Activated naive CD8-positive, alpha-beta T cell treated with anti-CD3 and anti-CD28 coated beads, Interleukin-2, amount 50 U/mL, for 24 hours (primary cell): ENCODE measurements at regions not wholly inside any gene's neighbourhood (a gene's known extent, or its start where the extent isn't known, plus 50 kb on each side); places are given as distances from the start of the nearest gene placed in this dataset.
"Not testable (repeated sequence)": the region's sequence is repeated elsewhere in the genome, so short reads cannot be mapped to it uniquely, and the experiment has no call there.

Experiments used
- ATAC-seq: fragments of 150-1000 bp; cut with Tn5 transposase; one replicate; pipeline ENCODE4 v1.10.0; 2021
- DNase-seq: peaks from one replicate; pipeline ENCODE4 v3.0.0; 2021
- H3K27ac Mint-ChIP-seq: one replicate; pipeline ENCODE4 v1.8.0; 2021; ENCODE audit warnings: mild to moderate bottlenecking, mixed read lengths
- H3K27me3 Mint-ChIP-seq: one replicate; pipeline ENCODE4 v1.8.0; 2021; ENCODE audit warnings: mixed read lengths
- H3K36me3 Mint-ChIP-seq: one replicate; pipeline ENCODE4 v1.8.0; 2021; ENCODE audit warnings: low read depth, mixed read lengths
- H3K4me1 Mint-ChIP-seq: one replicate; pipeline ENCODE4 v1.8.0; 2021; ENCODE audit warnings: mixed read lengths
- H3K4me3 Mint-ChIP-seq: one replicate; pipeline ENCODE4 v1.8.0; 2021; ENCODE audit warnings: mild to moderate bottlenecking, moderate library complexity, mixed read lengths
- H3K9me3 Mint-ChIP-seq: one replicate; pipeline ENCODE4 v1.8.0; 2021; ENCODE audit warnings: mixed read lengths

DNA sequence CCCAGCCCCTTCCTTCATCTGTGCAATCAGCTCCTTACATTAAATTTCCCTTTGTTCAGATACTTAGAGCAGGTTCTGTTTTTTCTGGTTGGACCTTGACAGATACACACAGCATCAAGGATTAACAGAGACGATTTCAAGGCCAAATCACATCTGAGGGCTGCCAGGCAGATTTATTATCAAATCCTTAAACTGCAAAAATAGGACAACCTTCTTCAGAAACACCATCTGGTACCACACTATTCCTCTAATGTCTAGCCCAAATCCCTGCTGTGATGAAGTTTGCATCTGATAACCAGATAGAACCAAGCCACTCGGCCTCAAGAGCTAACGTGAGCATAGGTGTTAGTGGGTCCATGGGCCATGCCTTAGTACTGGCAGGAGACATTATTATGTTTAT, 250.7 kb upstream of the PROK2 start:
- Mint-ChIP-seq H3K27me3 (peaks cover 22% of the 10 kb centered on the region), H3K4me1 (peaks cover 3% of the 10 kb centered on the region), H3K9me3 (peaks cover 4% of the 10 kb centered on the region), H3K4me3 (no peak overlapping the region), H3K27ac (no peak overlapping the region), H3K36me3 (no peaks in the 10 kb centered on the region)
- no peak for DNase-seq
- ATAC-seq, result no peak

DNA sequence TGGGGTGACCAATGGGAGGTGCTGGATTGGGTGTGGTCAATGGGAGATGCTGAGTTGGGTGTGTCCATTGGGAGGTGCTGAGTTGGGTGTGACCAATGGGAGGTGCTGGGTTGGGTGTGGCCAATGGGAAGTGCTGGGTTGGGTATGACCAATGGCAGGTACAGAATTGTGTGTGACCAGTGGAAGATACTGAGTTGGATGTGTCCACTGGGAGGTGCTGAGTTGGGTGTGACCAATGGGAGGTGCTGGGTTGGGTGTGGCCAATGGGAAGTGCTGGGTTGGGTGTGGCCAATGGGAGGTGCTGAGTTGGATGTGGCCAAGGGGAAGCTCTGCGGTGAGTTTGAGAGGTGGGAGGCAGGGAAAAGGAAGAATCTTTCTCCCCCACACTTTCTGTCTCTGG, 250.0 kb upstream of the PROK2 start:
- Mint-ChIP-seq H3K4me3 (no peak overlapping the region), H3K27ac (no peak overlapping the region), H3K27me3 (peaks cover 18% of the 10 kb centered on the region), H3K4me1 (peaks cover 3% of the 10 kb centered on the region), H3K36me3 (no peaks in the 10 kb centered on the region), H3K9me3 (peaks cover 4% of the 10 kb centered on the region)
- DNase-seq (no peak), ATAC-seq (no peak)

DNA sequence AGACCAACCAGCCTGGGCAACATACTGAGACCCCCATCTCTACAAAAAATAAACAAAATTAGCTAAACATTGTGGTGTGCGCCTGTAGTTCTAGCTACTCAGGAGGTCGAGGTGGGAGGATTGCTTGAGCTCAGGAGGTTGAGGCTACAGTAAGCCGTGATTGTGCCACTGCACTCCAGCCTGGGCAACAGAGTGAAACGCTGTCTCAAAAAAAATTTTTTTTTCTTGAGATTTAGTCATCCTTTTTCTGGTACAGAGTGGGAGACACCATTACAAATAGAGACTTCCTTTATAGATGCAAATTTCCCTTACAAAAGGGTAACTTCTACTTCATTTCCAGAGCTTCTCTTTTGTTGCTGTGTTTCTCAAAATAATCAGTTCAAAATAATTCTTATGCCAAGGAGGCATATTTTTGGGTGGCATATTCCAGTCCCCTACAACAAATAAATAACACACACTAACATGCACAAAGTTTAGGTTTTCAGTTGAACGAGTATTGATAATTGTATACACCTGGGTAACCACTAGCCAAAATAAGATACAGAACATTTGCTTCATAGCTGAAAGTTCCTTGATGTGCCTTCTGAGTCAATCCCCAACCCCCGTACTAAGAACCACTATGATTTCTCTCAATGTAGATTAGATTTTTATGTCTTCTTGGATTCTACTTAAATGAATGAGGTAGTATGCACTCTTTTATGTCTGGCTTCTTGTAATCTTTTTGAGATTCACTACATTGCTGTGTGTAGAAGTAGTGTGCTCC, 248.9 kb upstream of the PROK2 start:
- Mint-ChIP-seq H3K27me3 (peaks cover 12% of the 10 kb centered on the region), H3K4me3 (no peak overlapping the region), H3K36me3 (no peaks in the 10 kb centered on the region), H3K9me3 (peaks cover 4% of the 10 kb centered on the region), H3K4me1 (peaks cover 3% of the 10 kb centered on the region), H3K27ac (no peak overlapping the region)
- DNase-seq (no peak), ATAC-seq (no peak)

DNA sequence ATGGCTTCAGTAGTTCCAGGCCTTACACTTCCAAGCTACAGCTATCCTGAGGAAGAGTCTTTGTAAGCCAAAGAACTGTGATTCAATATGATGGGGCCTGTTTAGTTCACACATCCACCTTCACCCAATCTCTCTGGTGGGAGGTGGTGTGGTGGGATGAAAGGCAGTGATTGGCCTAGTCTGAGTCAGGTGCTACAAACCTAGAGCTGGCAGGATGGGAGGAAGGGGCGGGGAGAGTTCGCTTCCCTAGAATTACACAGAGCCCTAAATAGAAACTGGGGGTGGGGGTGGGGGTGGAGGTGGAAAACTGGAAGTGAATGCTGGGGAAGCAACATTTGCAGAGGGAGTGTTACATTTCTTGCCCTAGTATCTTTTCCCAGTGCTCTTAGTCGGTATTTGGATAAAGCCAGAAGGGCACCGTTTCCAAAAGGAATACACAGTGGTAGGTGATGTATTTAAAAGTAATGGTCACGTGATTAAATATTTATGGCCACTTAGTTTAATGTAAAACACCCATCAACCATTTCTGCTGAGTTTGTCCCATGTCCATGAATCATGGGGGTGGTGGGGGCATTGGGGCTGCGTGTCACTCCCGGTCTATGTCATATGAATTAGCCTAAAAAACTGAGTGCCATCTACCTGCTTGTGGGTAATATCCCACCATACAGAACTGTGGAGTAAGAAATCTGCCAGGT, 247.6 kb upstream of the PROK2 start:
- Mint-ChIP-seq H3K36me3 (no peaks in the 10 kb centered on the region), H3K27me3 (peaks cover 3% of the 10 kb centered on the region), H3K9me3 (peaks cover 4% of the 10 kb centered on the region), H3K4me3 (no peak overlapping the region), H3K27ac (no peak overlapping the region), H3K4me1 (peaks cover 3% of the 10 kb centered on the region)
- ATAC-seq (no peak), DNase-seq (no peak)

- H3K27ac Mint-ChIP-seq, result no peak overlapping the region
- H3K4me1 Mint-ChIP-seq, result peaks cover 3% of the 10 kb centered on the region
- ATAC-seq (peak; percentile 52), DNase-seq (no peak)
- H3K4me3 Mint-ChIP-seq, result no peak overlapping the region
- H3K36me3 Mint-ChIP-seq, result no peaks in the 10 kb centered on the region
- H3K9me3 Mint-ChIP-seq, result no peaks in the 10 kb centered on the region
- no peaks in the 10 kb centered on the region for H3K27me3 Mint-ChIP-seq
Measured at GRCh38 chr3:72031581-72031980, 246.6 kb upstream of the PROK2 start.

DNA sequence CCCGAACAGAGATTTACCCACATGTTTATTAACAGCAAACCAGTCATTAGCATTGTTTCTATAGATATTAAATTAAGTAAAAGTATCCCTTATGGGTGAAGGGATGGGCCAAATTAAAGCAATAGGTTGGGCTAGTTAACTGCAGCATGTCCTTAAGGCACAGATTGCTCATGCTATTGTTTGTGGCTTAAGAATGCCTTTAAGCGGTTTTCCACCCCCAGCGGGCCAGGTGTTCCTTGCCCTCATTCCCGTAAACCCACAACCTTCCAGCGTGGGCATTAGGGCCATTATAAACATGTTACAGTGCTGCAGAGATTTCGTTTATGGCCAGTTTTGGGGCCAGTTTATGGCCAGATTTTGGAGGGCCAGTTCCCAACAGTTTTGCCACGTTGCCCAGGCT, 245.3 kb upstream of the PROK2 start:
- ATAC-seq, H3K27ac Mint-ChIP-seq, H3K27me3 Mint-ChIP-seq, H3K9me3 Mint-ChIP-seq, H3K4me1 Mint-ChIP-seq, DNase-seq, H3K4me3 Mint-ChIP-seq, H3K36me3 Mint-ChIP-seq: not testable (repeated sequence)

GRCh38 chr3:72028726-72029125, 243.8 kb upstream of the PROK2 start:
- DNase-seq, H3K27me3 Mint-ChIP-seq, H3K36me3 Mint-ChIP-seq, H3K4me1 Mint-ChIP-seq, H3K9me3 Mint-ChIP-seq, H3K4me3 Mint-ChIP-seq, ATAC-seq, H3K27ac Mint-ChIP-seq: not testable (repeated sequence)

- not testable (repeated sequence) for H3K4me3 Mint-ChIP-seq, DNase-seq, H3K9me3 Mint-ChIP-seq, H3K27ac Mint-ChIP-seq, H3K27me3 Mint-ChIP-seq, H3K36me3 Mint-ChIP-seq, ATAC-seq, H3K4me1 Mint-ChIP-seq
Measured at GRCh38 chr3:72028307-72028706, 243.4 kb upstream of the PROK2 start.

- H3K27ac Mint-ChIP-seq, DNase-seq, H3K36me3 Mint-ChIP-seq, H3K4me3 Mint-ChIP-seq, H3K9me3 Mint-ChIP-seq, H3K27me3 Mint-ChIP-seq, ATAC-seq, H3K4me1 Mint-ChIP-seq: not testable (repeated sequence)
Measured at GRCh38 chr3:72027728-72028127, 242.8 kb upstream of the PROK2 start.

DNA sequence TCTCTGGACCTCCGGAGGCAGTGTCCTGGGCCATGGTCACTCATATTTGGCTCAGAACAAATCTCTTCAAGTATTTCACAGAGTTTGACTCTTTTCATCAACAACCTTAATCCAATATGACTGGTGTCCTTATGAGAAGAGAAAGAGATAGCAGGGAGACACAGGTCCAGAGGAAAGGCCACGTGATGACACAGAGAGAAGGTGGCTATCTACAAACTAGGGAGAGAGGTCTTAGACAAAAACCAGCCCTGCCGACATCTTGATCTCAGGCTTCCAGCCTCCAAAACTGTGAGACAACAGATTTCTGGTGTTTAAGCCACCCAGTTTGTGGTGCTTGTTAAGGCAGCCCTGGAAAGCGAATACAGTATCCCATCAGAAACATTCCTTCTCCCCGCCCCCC, 237.1 kb upstream of the PROK2 start:
- Mint-ChIP-seq H3K27ac (no peak overlapping the region), H3K4me1 (no peaks in the 10 kb centered on the region)

GRCh38 chr3:72021531-72021930, 236.6 kb upstream of the PROK2 start:
- Mint-ChIP-seq H3K27ac (no peak overlapping the region), H3K9me3 (no peaks in the 10 kb centered on the region), H3K36me3 (no peaks in the 10 kb centered on the region), H3K4me1 (no peaks in the 10 kb centered on the region), H3K4me3 (no peak overlapping the region), H3K27me3 (no peaks in the 10 kb centered on the region)
- ATAC-seq (no peak), DNase-seq (no peak)

More for the DNA sequence above, 237.1 kb upstream of the PROK2 start:
- DNase-seq, result no peak
- Mint-ChIP-seq H3K36me3 (no peaks in the 10 kb centered on the region), H3K4me3 (no peak overlapping the region), H3K27me3 (no peaks in the 10 kb centered on the region), H3K9me3 (no peaks in the 10 kb centered on the region)
- ATAC-seq, result no peak

DNA sequence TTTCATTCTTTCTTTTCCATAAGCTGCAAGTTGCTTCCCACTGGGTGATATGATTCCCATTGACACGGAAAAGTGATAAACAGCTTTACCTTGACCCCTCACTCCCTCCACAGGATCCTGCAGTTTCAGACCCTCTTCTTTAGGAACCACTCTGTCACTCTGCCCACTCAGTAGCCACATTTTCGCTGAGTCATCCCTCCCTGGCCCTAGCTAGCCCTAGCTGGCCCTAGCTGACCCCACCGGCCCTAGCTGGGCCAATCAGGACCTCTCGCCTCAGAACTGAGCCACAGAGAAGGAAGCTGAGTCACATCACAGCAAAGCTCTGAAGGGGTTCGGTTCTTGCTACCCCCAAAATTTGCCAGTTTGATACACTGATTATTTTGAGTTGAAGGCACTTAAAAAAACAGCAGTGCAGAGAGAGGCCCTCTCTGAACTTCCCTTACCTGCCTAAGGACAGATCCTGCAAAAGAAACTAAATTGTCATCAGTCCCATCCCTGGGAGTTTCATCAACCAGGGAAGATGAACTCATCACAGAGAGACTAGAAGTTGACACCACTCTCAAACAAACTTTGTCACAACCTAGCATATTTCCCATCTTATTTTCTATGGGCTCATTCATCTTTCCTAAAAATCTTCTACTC, 233.5 kb upstream of the PROK2 start:
- peak; percentile 7 for DNase-seq
- Mint-ChIP-seq H3K27me3 (no peaks in the 10 kb centered on the region), H3K9me3 (no peaks in the 10 kb centered on the region), H3K27ac (peak overlapping the region; percentile 33), H3K36me3 (no peaks in the 10 kb centered on the region), H3K4me3 (no peak overlapping the region), H3K4me1 (peaks cover 5% of the 10 kb centered on the region)
- no peak for ATAC-seq

GRCh38 chr3:72017935-72018334, 233.0 kb upstream of the PROK2 start:
- Mint-ChIP-seq H3K27ac (peak overlapping the region; percentile 33), H3K4me3 (no peak overlapping the region), H3K4me1 (peaks cover 5% of the 10 kb centered on the region), H3K9me3 (no peaks in the 10 kb centered on the region), H3K27me3 (no peaks in the 10 kb centered on the region), H3K36me3 (no peaks in the 10 kb centered on the region)
- ATAC-seq (no peak), DNase-seq (no peak)

DNA sequence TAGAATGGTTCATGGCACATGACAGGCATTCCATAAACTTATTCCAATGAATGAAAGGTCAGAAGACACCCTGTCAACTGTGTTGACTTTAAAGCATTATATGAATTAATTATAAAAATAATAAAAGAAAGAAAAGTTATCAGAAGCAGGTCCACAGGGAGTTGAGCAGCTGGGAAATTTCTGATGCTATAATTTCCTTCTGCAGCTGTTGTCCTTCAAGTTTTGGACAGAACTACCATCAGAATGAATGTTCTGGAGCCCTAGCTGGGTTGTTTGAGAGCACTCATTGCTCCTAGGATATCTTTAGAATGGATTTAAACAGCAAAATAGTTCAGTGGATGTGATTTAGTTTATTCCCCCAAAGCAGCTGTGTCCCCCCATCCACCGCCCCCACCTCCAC, 232.4 kb upstream of the PROK2 start:
- DNase-seq (no peak), ATAC-seq (no peak)
- H3K9me3 Mint-ChIP-seq, result no peaks in the 10 kb centered on the region
- no peaks in the 10 kb centered on the region for H3K36me3 Mint-ChIP-seq
- H3K4me1 Mint-ChIP-seq, result peaks cover 5% of the 10 kb centered on the region
- H3K27me3 Mint-ChIP-seq, result no peaks in the 10 kb centered on the region
- no peak overlapping the region for H3K4me3 Mint-ChIP-seq
- no peak overlapping the region for H3K27ac Mint-ChIP-seq

DNA sequence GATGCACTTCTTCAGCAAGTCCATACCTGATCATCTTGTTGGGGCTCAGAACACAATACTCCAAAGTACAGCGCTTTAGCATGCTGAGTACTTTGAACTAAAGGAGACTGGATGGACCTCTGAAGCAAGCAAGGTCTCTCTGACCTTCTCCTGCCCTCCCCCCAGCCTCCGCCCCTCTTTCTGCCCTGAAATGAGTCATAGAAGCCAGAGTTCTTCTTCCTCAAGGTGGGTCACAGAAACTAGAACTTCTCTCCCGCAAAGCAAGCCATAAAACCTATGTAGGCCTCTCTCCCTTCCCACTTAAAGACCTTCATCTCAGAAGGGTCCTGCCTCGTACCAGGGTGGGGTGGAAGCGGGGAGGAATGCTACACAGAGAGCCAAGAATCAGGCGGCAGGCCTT, 230.5 kb upstream of the PROK2 start:
- DNase-seq (no peak), ATAC-seq (peak; percentile 33)
- Mint-ChIP-seq H3K4me1 (peaks cover 5% of the 10 kb centered on the region), H3K9me3 (no peaks in the 10 kb centered on the region), H3K27ac (no peak overlapping the region), H3K36me3 (no peaks in the 10 kb centered on the region), H3K4me3 (no peak overlapping the region), H3K27me3 (peaks cover 2% of the 10 kb centered on the region)
